ENCODE measurements at regions not wholly inside any gene's neighbourhood (a gene's known extent, or its start where the extent isn't known, plus 50 kb on each side); places are given as distances from the start of the nearest gene placed in this dataset.
"Not testable (repeated sequence)": the region's sequence is repeated elsewhere in the genome, so short reads cannot be mapped to it uniquely, and the experiment has no call there.

DNA sequence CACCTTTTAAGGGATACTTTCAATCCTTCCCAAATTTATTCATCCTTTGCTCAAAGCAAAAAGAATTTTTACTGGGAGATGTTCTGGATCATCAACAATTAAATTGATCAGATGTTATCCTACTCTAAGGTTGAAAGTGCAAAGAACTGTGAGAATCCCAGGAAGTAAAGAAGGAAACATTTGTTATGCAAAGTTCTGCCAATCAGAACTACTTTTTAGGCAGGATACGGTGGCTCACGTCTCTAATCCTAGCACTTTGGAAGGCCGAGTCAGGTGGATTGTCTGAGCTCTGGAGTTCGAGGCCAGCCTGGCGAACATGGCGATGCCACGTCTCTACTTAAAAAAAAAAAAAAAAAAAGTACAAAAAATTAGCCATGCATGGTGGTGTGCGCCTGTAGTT, 882.3 kb downstream of the DIAPH3 start:
- TF ChIP-seq CTCF (conservative IDR thresholded peaks at IDR 0.05) (no peak), EZH2 (IDR thresholded peaks at IDR 0.05; ENCODE audit: low read depth) (no peak)
- Histone ChIP-seq H4K20me1 (ENCODE audit: insufficient read depth) (no peaks in the 10 kb centered on the region), H3K9me3 (ENCODE audit: insufficient read depth, low read depth) (no peaks in the 10 kb centered on the region), H3K36me3 (ENCODE audit: low read depth) (no peaks in the 10 kb centered on the region), H3K9me2 (ENCODE audit: insufficient read depth) (no peaks in the 10 kb centered on the region), H3K79me2 (ENCODE audit: low read depth) (no peaks in the 10 kb centered on the region), H3K27ac (no peak overlapping the region), H3F3A (ENCODE audit: insufficient read depth, low read depth) (no peaks in the 10 kb centered on the region), H2AFZ (no peak overlapping the region), H3K27me3 (ENCODE audit: insufficient read depth, low read depth) (no peaks in the 10 kb centered on the region), H3K4me3 (no peak overlapping the region), H3K4me2 (no peak overlapping the region), H3K4me1 (replicated peaks; ENCODE audit: insufficient read depth) (no peaks in the 10 kb centered on the region)
- intact Hi-C loops (cut with micrococcal nuclease; ENCODE audit: unreplicated experiment) = no loop called here
- DNase-seq = no peak
- no TSS peak for BruUV-seq (replicated peaks)
- ChIA-PET POLR2A (ENCODE audit: unreplicated experiment) (no interaction called here), CTCF (no interaction called here)

GRCh38 chr13:59292240-59292639, 871.5 kb downstream of the DIAPH3 start:
- H3K4me3 ChIP-seq; H3K9me3 ChIP-seq (ENCODE audit: insufficient read depth, low read depth); DNase-seq; H3K27ac ChIP-seq; H3F3A ChIP-seq (ENCODE audit: insufficient read depth, low read depth); H4K20me1 ChIP-seq (ENCODE audit: insufficient read depth); H2AFZ ChIP-seq; intact Hi-C loops (cut with micrococcal nuclease; ENCODE audit: unreplicated experiment); H3K9me2 ChIP-seq (ENCODE audit: insufficient read depth); POLR2A ChIA-PET (ENCODE audit: unreplicated experiment); H3K79me2 ChIP-seq (ENCODE audit: low read depth); H3K4me1 ChIP-seq (replicated peaks; ENCODE audit: insufficient read depth); BruUV-seq (replicated peaks); H3K36me3 ChIP-seq (ENCODE audit: low read depth); H3K27me3 ChIP-seq (ENCODE audit: insufficient read depth, low read depth); CTCF ChIA-PET; H3K4me2 ChIP-seq: not testable (repeated sequence)

- DNase-seq = no peak
- BruUV-seq (replicated peaks) = no TSS peak
- Histone ChIP-seq H3K36me3 (ENCODE audit: low read depth) (no peaks in the 10 kb centered on the region), H3K4me2 (no peak overlapping the region), H4K20me1 (ENCODE audit: insufficient read depth) (no peaks in the 10 kb centered on the region), H3K79me2 (ENCODE audit: low read depth) (no peaks in the 10 kb centered on the region), H3K9me3 (ENCODE audit: insufficient read depth, low read depth) (no peaks in the 10 kb centered on the region), H3K4me1 (replicated peaks; ENCODE audit: insufficient read depth) (no peaks in the 10 kb centered on the region), H2AFZ (no peak overlapping the region), H3K9me2 (ENCODE audit: insufficient read depth) (no peaks in the 10 kb centered on the region; the same call in 1 of the 2 replicates), H3F3A (ENCODE audit: insufficient read depth, low read depth) (no peaks in the 10 kb centered on the region), H3K27me3 (ENCODE audit: insufficient read depth, low read depth) (no peaks in the 10 kb centered on the region), H3K4me3 (no peak overlapping the region), H3K27ac (no peak overlapping the region)
- intact Hi-C loops (cut with micrococcal nuclease; ENCODE audit: unreplicated experiment) = no loop called here
- TF ChIP-seq CTCF (conservative IDR thresholded peaks at IDR 0.05) = no peak
- TF ChIP-seq EZH2 (IDR thresholded peaks at IDR 0.05; ENCODE audit: low read depth) = no peak
- ChIA-PET POLR2A (ENCODE audit: unreplicated experiment) (no interaction called here), CTCF (no interaction called here)
Observed at GRCh38 chr13:59299584-59299983, 864.1 kb downstream of the DIAPH3 start.

GRCh38 chr13:59300355-59301173, 863.2 kb downstream of the DIAPH3 start:
- no peak for DNase-seq
- Histone ChIP-seq H3K4me3 (no peak overlapping the region), H3K36me3 (ENCODE audit: low read depth) (no peaks in the 10 kb centered on the region), H3K4me1 (replicated peaks; ENCODE audit: insufficient read depth) (no peaks in the 10 kb centered on the region), H3K79me2 (ENCODE audit: low read depth) (no peaks in the 10 kb centered on the region), H2AFZ (no peak overlapping the region), H3K9me2 (ENCODE audit: insufficient read depth) (no peaks in the 10 kb centered on the region; the same call in 1 of the 2 replicates), H4K20me1 (ENCODE audit: insufficient read depth) (no peaks in the 10 kb centered on the region), H3K27ac (no peak overlapping the region), H3F3A (ENCODE audit: insufficient read depth, low read depth) (no peaks in the 10 kb centered on the region), H3K4me2 (no peak overlapping the region), H3K27me3 (ENCODE audit: insufficient read depth, low read depth) (no peaks in the 10 kb centered on the region), H3K9me3 (ENCODE audit: insufficient read depth, low read depth) (no peaks in the 10 kb centered on the region)
- no TSS peak for BruUV-seq (replicated peaks)
- no peak for TF ChIP-seq CTCF (conservative IDR thresholded peaks at IDR 0.05)
- no peak for TF ChIP-seq EZH2 (IDR thresholded peaks at IDR 0.05; ENCODE audit: low read depth)
- CTCF ChIA-PET = no interaction called here
- intact Hi-C loops (cut with micrococcal nuclease; ENCODE audit: unreplicated experiment) = no loop called here
- POLR2A ChIA-PET (ENCODE audit: unreplicated experiment) = no interaction called here
